HG03558 (cell line): ENCODE measurements at regions not wholly inside any gene's neighbourhood (a gene's known extent, or its start where the extent isn't known, plus 50 kb on each side); places are given as distances from the start of the nearest gene placed in this dataset.

Source experiments
- ATAC-seq: cut with Tn5 transposase; IDR thresholded peaks from one replicate; pipeline ENCODE4 v1.9.1; 2021; ENCODE audit warnings: moderate number of reproducible peaks; ENCODE audit not compliant: unreplicated experiment; ENCODE audit errors: extremely low read depth

DNA sequence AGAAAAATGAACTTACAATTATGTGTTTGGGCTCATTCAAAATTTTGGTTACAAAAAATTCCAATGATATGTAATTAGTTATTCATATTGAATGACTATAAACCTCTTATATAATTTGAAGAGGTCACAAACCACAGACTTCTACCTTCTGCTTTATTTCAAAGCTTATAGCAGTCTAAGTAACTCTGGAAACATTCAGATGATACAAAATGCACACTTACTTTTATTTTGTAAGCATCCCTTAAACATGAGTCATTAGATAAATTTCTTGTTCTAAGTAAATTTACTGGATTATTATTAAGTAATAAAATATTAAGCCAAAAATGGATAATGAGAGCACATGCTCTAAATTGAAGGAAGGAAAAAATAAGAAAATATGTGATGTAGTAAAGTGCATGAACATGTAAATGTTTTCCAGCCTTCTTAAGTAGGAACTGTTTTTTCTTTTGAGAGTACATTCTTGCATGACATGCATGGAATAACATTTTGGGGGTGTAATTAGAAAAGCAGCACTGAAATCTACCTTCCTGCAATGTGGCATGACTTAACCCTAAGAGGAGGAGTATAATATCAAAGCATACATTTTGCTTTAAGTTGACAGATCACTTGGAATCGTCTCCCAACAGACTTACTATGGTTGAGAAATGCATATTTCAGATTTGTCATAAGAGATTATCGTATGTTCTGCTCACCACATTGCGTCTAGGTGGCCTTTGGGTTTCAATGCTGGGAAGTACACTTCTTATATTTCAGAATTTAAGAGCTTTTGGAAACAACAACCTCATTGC is 372.7 kb upstream of the HSF2 start:
- ATAC-seq, result no peak

DNA sequence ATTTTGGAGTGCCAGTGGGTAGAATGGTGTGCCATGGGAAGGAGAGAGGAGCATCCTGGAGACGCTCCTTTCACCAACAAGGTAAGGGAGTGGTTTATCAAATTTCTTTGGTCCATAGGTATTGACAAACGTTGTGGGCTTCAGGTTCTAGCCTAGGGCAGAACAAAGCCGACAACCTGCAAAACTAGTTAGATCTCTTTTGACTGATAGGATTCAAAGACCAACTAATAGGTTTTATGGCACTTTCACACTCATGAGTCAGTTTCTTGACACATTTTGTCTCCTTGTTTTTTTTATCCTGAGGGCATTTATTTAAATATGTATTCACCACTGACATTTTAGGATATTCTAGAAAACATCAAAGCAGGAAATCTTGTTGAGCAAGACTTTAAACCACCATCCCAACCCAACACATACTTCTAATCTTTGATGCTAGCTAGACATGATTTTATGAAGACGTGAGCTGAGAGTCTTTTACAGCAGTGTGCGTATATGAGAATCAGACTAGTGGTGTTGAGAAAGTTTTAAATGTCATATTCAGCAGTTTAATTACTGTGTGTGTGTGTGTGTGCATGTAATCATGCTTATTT is 370.4 kb upstream of the HSF2 start:
- no peak for ATAC-seq

DNA sequence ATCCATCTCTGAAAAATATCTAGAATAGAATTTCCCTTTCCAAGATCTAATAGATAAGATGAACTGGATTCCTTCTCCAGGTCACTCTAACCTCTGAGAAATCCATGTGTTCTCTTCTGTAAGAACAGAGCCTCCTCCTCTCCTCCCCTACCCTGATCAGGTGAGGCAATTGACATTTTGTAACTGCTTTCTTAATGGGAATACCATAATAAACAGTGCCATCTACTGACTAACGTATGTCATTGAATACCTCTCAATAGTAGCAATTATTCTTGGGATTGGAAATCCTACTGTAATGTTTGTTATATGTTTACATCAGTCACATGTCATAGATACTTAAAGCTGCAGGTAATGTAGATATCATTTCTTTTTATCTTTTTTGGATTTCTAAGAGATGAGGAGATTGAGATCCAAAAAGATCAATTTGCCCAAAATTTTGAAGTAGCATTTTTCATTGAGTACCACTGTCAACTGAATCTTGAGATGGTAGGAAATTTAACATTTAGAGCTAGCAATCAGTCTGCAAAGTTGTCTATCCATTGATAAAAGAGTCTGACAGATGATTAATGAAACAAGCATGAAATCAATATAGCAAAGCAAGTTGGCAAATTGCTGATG is 365.8 kb upstream of the HSF2 start:
- ATAC-seq, result peak; percentile 96

DNA sequence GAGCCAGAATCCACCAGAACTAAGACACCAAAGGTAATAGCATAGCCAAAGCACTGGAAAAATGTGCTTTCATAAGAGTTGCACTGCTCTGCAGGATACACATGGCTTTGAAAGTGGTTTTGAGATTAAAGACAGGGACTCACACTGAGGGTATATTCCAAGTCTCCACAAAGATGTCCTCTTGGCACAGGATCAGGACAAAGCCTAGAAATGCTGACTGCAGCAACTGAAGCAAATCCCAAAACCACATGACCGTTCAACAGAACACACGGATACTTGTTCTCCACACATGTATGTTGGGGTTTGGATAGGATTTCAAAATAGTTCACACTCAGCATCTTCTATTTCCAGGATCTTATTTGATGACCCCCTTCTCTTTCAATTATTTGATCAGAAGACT is 364.3 kb upstream of the HSF2 start:
- ATAC-seq, result no peak

DNA sequence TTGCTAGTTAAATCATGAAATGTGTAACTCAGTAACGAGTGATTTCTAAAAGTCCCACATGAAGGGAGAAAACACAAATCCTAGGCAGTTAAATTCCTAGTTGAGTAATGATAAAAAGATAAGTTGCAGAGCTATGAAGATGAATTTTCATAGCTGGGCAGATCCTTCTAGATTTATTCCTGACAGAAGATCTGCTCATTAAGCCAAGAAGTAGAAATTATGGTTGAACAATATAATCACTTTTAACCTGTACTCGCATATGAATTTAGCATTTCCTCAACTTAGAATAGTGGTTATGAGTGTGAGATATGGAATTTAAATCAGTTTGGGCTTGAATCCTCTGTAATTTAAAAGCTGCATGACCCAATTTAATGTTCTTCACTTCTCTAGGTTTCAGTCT is 359.2 kb upstream of the HSF2 start:
- no peak for ATAC-seq

DNA sequence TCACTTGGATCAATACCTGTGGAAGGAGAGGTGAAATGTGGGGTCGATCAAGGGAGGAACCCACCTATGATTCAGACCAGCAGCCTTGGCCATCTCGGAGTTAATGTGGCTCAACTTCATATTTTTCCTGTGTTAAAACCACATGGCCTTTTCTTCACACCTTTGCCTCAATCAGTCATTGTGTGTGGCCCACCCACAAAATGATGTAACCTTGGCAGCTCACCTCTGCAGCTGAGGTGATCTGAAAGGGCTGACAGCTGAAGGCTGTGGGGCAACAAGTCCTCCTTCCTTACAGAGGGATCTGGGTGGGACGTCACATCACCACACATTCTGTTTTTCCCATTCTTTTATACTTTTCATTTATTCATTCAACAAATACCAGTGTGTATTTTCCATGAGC is 357.1 kb upstream of the HSF2 start:
- no peak for ATAC-seq

DNA sequence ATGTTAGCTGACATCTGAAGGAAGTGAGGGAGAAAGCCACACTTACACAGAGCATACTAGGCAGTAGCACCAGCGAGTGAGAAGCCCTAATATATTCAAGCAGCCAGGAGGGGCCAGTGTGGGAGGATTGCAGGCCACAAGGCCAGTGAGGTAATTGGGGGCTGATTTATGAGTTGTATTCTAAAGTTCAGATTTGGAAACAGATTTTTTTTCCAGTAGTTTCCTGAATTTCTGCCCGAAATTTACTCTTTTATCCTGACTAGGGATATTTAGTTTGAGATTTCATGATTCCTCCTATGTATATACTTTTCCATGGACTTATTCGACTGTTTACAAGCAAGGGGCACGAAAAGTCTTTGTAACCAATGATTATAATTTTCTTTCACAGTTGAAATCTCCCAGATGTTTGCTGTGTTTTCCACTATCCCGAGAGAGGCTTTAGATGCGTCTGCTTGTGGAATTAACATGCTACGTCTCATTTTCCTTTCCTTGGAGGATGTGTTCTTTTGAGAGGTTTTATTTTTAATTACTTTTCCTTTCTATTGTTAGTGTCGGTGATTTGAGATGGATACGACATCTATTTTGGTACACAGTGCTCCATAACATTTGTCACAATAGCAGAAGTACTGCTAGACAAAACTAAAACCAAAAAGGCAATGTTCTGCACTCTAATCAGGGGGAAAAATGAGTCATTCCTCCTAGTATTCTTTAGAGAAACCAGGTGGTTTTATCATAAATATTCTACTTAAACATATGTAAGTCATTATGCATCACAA is 356.3 kb upstream of the HSF2 start:
- no peak for ATAC-seq

DNA sequence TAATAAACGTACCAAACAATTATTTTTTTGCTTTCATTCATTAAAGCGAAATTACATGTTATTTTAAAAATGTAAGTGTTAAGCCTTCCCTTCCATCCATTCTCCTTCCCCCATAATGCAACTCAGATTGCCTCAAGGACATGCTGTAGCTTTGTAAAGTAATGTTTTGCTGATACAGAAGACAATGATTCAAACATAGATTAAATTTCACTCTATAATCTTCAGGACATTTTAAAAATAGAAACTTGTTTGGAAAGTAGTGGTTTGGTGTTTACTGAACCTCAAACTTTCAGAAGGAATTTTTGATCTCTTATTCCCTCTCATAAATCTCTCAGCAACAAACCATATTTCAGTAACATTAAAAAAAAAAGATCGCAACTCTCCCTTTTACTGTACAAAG is 350.9 kb upstream of the HSF2 start:
- ATAC-seq, result no peak

DNA sequence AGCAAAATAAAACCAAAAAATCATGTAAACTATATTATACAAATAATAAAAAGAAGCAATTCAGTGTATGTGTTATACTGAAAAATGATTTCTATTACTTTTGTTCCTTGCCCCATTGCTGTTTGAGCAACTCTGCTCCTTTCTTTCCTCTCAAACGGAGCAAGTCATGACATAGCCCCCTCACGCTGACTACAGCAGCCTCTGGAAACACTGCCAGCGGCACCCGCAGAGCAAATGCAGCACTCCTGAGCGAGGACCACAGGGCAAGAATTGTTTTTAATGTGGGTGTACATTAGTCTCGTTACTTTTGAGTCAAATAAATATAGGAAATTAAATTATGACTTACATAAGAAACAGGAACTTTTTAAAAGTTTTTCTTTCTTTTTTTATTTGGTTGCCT is 350.1 kb upstream of the HSF2 start:
- no peak for ATAC-seq

DNA sequence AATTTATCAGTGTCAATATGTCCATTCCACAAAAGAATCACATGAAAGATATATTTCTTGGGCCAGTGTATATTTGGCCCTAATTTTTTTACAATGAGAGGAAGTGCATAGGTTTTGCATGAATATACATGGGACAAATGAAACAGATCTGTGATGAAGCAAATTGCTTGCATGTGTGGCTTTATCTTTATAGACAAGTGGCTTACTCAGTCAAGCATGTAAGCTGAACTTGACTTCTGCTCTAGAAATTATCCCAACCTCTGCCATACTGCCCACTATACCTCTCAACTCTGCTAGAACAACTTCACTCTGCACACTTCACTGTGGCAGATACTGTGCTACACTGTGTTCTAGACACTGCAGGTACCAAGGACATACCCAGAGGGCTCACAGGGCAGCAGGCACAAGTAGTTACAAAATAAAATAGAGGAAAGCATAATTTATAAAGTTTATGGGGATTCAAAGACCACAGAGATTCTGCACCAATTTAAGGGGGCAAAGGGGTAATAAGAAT is 349.2 kb upstream of the HSF2 start:
- ATAC-seq, result no peak

DNA sequence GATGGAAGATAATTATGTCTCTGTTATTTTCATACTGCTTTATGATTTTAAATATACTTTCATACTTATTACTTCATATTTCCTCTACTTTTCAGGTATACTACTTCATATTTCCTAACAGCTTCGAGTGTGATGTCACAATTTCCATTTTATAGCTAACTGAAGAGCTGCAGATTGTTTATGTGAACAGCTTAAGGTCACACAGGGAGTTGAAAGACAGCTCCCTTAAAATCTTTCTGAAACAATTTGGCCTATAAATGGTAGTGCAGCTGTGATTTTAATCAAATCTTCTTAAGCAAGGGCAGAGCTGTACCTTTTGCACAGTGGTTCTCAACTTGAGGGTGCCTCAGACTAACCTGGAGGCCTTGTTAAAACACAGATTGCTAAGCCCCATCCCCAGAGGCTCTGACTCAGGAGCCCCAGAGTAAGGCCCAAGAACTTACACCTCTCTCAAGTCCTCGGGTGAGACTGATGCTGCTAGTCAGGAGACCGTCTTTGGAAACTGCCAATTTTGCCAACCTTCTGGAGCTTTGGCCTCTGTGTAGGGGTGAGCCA is 347.0 kb upstream of the HSF2 start:
- ATAC-seq, result no peak

DNA sequence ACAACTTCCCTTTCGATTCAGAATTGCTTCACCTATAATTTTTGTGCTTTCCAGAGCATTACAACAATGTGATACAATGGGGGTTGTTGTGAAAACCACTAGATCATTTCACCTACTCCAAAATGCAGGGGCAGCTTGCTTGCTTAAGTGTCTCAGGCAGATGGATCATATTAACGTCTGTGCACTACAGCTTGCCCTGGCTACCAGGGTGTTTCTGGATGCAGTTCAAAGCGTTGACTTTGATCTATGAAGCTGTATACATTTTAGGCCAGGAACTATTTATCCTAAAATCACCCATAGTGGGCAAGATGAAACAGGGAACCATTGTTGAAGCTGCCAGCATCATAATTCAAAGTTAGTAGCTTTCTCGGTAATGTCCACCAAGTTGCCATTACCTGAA is 339.5 kb upstream of the HSF2 start:
- no peak for ATAC-seq

DNA sequence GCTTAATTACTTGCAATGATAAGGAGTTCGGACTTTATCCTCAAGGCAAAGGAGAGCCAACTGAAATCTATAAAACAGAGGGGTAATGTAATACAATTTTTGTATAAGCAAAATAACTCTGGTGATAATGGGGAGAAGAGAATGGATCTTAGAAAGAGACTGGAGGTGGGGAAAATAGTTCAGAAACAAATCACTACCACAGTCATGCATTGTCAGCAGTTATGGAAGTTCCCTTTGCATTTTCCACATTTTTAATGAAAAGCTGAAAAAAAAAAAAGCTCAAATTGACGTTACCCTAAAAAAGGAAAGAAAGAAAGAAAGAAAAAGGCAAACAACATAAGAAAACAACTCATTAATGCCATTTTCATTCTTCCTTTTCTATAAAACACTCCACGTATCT is 337.6 kb upstream of the HSF2 start:
- no peak for ATAC-seq

DNA sequence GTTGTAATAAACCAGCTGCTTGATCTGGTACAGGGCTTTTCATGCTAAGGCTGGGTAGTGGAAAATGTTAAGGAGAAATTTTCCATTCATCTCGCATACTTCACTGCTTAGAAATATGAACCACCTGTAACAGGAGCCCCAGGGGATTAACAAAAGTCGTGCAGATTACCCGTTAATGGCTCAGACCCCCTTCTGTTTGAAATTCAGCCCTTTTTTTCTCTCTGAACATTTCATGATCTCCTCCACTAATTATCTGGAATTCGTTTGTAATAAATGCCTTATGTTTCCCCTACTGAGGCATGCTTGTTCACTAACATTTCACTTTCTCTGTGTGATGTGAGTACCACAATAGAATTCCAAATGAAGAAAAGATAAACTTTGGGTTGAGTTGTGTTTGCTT is 336.4 kb upstream of the HSF2 start:
- ATAC-seq, result no peak

DNA sequence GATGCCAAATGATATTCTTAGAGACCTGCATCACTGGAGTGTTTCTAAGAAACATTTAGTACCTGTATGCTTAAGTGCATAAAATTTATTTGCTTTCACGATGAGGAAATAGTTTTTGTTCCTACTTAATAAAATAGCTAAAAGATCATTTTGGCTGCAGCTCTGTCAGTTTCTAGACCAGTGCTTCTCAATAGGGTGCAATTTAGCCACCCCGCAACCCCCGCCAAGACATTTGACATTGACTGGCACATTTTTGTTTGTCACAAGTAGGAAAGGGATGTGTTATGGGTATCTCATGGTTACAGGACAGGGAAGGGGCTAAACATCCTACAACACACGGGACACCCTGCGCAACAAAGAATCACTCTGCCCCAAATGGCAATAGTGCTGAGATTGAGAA is 335.7 kb upstream of the HSF2 start:
- no peak for ATAC-seq

DNA sequence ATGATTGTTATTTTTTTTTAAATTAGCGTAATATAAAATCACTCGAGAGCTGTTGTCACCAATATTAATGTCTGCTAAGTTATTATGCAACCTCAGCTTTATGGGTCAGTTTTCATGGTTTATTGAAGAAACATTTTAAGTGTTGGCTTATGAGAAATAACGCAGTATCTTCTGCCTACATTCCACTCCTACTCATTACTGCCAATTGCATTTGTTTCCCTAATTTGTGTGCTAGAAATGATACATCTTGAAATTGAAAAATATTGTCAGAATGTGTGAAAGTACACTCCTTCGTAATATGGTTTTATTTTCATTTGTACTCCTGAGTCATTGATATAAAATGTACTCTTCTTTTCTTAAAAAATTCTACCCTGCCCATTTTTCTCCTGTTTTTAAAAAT is 333.3 kb upstream of the HSF2 start:
- no peak for ATAC-seq

DNA sequence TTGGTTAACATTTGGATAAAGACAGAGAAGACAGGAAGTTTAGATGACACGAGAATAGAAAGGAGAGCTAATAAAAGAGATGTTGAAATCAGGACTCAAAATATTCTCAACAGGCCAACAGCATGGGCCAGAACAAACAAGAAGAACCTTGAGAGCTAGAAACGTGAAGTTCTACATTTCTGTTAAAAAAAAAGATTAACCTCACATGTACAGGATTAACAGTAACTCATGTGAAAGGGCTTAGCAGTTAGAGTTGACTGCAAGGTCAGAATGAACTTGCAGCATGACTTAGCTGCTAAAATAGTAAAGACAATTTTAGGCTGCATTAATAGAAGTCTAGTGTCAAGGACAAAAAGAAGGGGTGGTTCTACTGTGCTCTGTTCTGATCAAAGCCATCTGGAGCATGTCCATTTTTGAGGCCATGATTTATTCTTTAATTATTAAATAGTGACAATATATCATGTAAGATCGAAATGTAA is 331.1 kb upstream of the HSF2 start:
- ATAC-seq, result no peak

DNA sequence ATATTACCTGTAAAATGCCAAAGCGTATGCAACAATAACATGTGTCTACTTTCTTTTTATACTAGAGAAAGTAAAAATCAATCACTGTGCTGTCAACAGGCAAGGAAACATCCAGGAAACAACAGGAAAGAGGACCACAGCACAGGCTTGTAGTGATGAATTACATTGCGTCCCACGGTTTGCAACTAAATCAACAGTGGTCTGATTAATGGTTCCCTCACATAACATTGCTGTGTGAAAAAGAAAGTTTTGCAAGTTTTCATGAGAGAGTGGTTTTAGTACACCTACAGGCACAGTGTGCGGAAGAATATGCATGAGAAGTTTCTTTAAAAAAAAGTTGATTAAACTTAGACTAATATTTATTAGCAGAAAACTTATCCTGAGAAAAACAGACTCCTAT is 329.5 kb upstream of the HSF2 start:
- no peak for ATAC-seq

DNA sequence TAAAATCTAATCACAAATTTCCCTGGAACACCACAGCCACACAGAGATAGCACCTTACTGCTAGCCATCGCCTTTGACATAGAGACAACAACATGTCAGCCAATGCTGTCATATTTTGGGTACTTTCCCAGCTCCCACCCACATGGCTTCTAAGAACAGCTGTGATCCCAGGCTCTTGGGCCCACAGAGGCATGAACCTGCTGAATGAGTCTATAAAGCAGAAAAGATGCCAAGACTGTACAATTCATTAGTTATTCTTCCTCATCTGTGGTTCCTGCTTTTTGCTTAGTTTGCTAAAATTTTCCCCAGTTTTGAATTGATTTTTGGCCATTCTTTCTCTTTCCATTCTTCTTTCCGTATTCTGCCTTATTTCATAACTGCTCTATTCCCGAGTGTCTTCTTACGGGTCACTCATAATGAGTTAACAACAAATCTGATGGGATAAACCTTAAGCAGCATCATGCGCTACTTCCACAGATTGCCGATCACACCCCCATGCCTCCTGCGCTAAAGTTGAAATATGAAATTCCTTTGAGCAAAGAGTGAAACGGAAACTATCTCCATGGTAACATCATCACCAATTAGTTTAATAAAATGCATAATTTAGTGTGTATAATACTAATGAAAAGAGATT is 327.3 kb upstream of the HSF2 start:
- no peak for ATAC-seq
